Esophagus muscularis mucosa (tissue), 4 donors: ENCODE measurements at regions not wholly inside any gene's neighbourhood (a gene's known extent, or its start where the extent isn't known, plus 50 kb on each side); places are given as distances from the start of the nearest gene placed in this dataset.

Source experiments
- DNase-seq: peaks from one replicate; pipeline ENCODE4 v3.0.0-alpha.2; 2017; ENCODE audit errors: extremely low spot score
- H3K27ac ChIP-seq, 4 donors: fragments of 200-600 bp; sonication (generic); replicated peaks in 1 of 4; 1 replicate in 3 of 4; 2 replicates in 1 of 4; pipeline ENCODE4 v1.5.1; 2016 to 2019; ENCODE audit warnings: mild to moderate bottlenecking in 1 of 4
- H3K27me3 ChIP-seq, 4 donors: fragments of 200-600 bp; sonication (generic); one replicate each; pipeline versions ENCODE4 v1.5.1 to v1.6.0; 2016 to 2019
- H3K36me3 ChIP-seq, 4 donors: fragments of 200-600 bp; sonication (generic); one replicate each; pipeline ENCODE4 v1.5.1; 2016 to 2019
- H3K4me1 ChIP-seq, 4 donors: fragments of 200-600 bp; sonication (generic); one replicate each; pipeline ENCODE4 v1.5.1; 2016 to 2019
- H3K4me3 ChIP-seq, 4 donors: fragments of 200-600 bp; sonication (generic); 1 replicate in 2 of 4; 2 replicates in 2 of 4; pipeline ENCODE4 v1.5.1; 2016 to 2019; ENCODE audit warnings: mild to moderate bottlenecking in 4 of 4, moderate library complexity in 1 of 4
- H3K9me3 ChIP-seq, 4 donors: fragments of 200-600 bp; sonication (generic); 1 replicate in 3 of 4; 2 replicates in 1 of 4; pipeline ENCODE4 v1.5.1; 2016 to 2019
- CTCF ChIP-seq, 3 experiments: fragments of 200-600 bp in 2 of 3; fragments of 450-650 bp in 1 of 3; sonication (generic) in 2 of 3; IDR thresholded peaks; one replicate each; pipeline ENCODE4 v1.5.1; 2017 to 2019; ENCODE audit warnings: antibody characterized with exemption in 3 of 3, mild to moderate bottlenecking in 2 of 3, moderate library complexity in 1 of 3
- EP300 ChIP-seq: sonication (generic); formaldehyde crosslinking; IDR thresholded peaks from one replicate; pipeline ENCODE4 v1.6.1; 2017; ENCODE audit warnings: antibody characterized with exemption
- POLR2A ChIP-seq: fragments of 450-650 bp; IDR thresholded peaks from one replicate; pipeline ENCODE4 v1.6.1; 2017; ENCODE audit warnings: antibody characterized with exemption, moderate library complexity, mild to moderate bottlenecking, low read depth
- POLR2AphosphoS5 ChIP-seq, 2 donors: sonication (generic); formaldehyde crosslinking; IDR thresholded peaks; one replicate each; pipeline ENCODE4 v1.6.1; 2017; ENCODE audit warnings: antibody characterized with exemption in 2 of 2
- WGBS: methylation state at CpG from one replicate; pipeline ENCODE4 v1.1.5; 2018; 5-methylcytosine and 5-hydroxymethylcytosine counted together
- intact Hi-C: fragments of 100-400 bp; cut with DNase I; formaldehyde crosslinking; loops from one replicate; pipeline ENCODE4 v1.15.1; 2023

- H3K27ac ChIP-seq: no peak overlapping the region
- intact Hi-C loops: no loop called here
- 89% methylated on average over 9 of the region's 9 CpGs for WGBS
- H3K27me3 ChIP-seq: no peaks in the 10 kb centered on the region
- H3K4me3 ChIP-seq: no peak overlapping the region
- TF ChIP-seq POLR2A (no peak), CTCF (IDR thresholded peaks at IDR 0.05) (no peak), EP300 (no peak), POLR2AphosphoS5 (IDR thresholded peaks at IDR 0.05) (no peak)
- H3K36me3 ChIP-seq: no peaks in the 10 kb centered on the region
- peaks cover 0 to 5% (median 0%) of the 10 kb centered on the region in 4 donors for H3K9me3 ChIP-seq
- DNase-seq: no peak
- peaks cover 0 to 5% (median 0%) of the 10 kb centered on the region in 4 donors for H3K4me1 ChIP-seq
Measured at GRCh38 chrX:134721766-134722532, 63.7 kb upstream of the PLAC1 start.

- DNase-seq: no peak
- no peak overlapping the region for H3K27ac ChIP-seq
- H3K27me3 ChIP-seq: no peaks in the 10 kb centered on the region
- no peaks in the 10 kb centered on the region for H3K36me3 ChIP-seq
- 61% methylated on average over 2 of the region's 2 CpGs for WGBS
- no peak for TF ChIP-seq EP300
- no peak for TF ChIP-seq POLR2AphosphoS5 (IDR thresholded peaks at IDR 0.05)
- no peak for TF ChIP-seq POLR2A
- no peak for TF ChIP-seq CTCF (IDR thresholded peaks at IDR 0.05)
- intact Hi-C loops: no loop called here
- H3K4me1 ChIP-seq: peaks cover 0 to 5% (median 0%) of the 10 kb centered on the region in 4 donors
- H3K9me3 ChIP-seq: peaks cover 0 to 5% (median 0%) of the 10 kb centered on the region in 4 donors
- no peak overlapping the region for H3K4me3 ChIP-seq
Measured at GRCh38 chrX:134718966-134719317, 60.7 kb upstream of the PLAC1 start.

GRCh38 chrX:134718105-134718965 lies 60.1 kb upstream of the PLAC1 start:
- no peaks in the 10 kb centered on the region for H3K27me3 ChIP-seq
- intact Hi-C loops: no loop called here
- H3K36me3 ChIP-seq: no peaks in the 10 kb centered on the region
- WGBS: 57% methylated on average over 5 of the region's 5 CpGs
- H3K27ac ChIP-seq: no peak overlapping the region
- no peak for DNase-seq
- peaks cover 0 to 5% (median 0%) of the 10 kb centered on the region in 4 donors for H3K4me1 ChIP-seq
- TF ChIP-seq CTCF (IDR thresholded peaks at IDR 0.05): no peak
- TF ChIP-seq POLR2AphosphoS5 (IDR thresholded peaks at IDR 0.05): peak in 1 of 2 donors; percentile 19
- H3K9me3 ChIP-seq: peaks cover 0 to 5% (median 0%) of the 10 kb centered on the region in 4 donors
- H3K4me3 ChIP-seq: no peak overlapping the region

- Histone ChIP-seq H3K27me3 (peaks cover 0 to 2% (median 0%) of the 10 kb centered on the region in 4 donors), H3K4me1 (peaks cover 0 to 5% (median 0%) of the 10 kb centered on the region in 4 donors), H3K4me3 (no peak overlapping the region), H3K27ac (no peak overlapping the region), H3K36me3 (no peaks in the 10 kb centered on the region), H3K9me3 (peaks cover 0 to 5% (median 0%) of the 10 kb centered on the region in 4 donors)
- 60% methylated on average over 1 of the region's 1 CpG for WGBS
- DNase-seq: no peak
- TF ChIP-seq CTCF (IDR thresholded peaks at IDR 0.05) (no peak), EP300 (no peak), POLR2A (no peak), POLR2AphosphoS5 (IDR thresholded peaks at IDR 0.05) (no peak)
- intact Hi-C loops: no loop called here
Measured at GRCh38 chrX:134717698-134718097, 59.4 kb upstream of the PLAC1 start.
